Activated CD8-positive, alpha-beta memory T cell treated with anti-CD3 and anti-CD28 coated beads for 48 hours (primary cell): ENCODE measurements at regions not wholly inside any gene's neighbourhood (a gene's known extent, or its start where the extent isn't known, plus 50 kb on each side); places are given as distances from the start of the nearest gene placed in this dataset.
"Not testable (repeated sequence)": the region's sequence is repeated elsewhere in the genome, so short reads cannot be mapped to it uniquely, and the experiment has no call there.

Experiments
- DNase-seq, 3 experiments: peaks; one replicate each; pipeline ENCODE4 v3.0.0-alpha.2; 2020; ENCODE audit warnings: low read depth in 2 of 3, low spot score in 2 of 3

GRCh38 chr17:77632619-77633018, 325.9 kb upstream of the TNRC6C start:
- no peak for DNase-seq

GRCh38 chr17:77634710-77635109, 323.8 kb upstream of the TNRC6C start:
- DNase-seq = no peak

DNA sequence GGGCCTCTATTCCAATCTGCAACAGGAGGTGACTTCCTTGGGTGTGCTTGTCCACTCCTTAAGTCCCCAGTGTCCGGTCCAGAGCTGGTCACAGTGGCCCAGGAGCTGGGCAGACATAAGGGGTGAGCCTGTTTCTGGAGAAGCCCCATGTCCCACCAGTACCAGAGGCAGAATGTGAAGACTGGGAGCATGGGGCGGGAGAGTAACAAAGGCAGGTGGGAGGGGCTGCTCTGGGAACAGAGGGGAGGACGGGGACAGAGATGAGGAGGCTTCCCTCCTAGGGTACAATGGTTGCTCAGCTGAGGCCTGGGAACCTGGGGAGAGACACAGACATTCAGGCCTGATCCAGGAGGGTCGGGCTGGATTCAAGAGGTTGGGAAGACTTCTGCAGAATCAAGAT, 323.3 kb upstream of the TNRC6C start:
- DNase-seq = no peak

DNA sequence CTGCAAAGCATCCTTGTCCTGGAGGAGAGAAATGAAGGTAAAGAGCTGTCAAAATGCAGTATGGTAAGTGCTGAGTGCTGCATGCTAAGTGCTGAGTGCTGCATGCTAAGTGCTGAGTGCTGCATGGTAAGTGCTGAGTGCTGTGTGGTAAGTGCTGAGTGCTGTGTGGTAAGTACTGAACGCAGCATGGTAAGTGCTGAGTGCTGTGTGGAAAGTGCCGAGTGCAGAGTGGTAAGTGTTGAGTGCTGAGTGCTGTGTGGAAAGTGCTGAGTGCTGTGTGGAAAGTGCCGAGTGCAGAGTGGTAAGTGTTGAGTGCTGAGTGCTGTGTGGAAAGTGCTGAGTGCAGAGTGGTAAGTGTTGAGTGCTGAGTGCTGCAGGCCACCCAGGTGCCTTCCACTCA, 322.7 kb upstream of the TNRC6C start:
- not testable (repeated sequence) for DNase-seq

DNA sequence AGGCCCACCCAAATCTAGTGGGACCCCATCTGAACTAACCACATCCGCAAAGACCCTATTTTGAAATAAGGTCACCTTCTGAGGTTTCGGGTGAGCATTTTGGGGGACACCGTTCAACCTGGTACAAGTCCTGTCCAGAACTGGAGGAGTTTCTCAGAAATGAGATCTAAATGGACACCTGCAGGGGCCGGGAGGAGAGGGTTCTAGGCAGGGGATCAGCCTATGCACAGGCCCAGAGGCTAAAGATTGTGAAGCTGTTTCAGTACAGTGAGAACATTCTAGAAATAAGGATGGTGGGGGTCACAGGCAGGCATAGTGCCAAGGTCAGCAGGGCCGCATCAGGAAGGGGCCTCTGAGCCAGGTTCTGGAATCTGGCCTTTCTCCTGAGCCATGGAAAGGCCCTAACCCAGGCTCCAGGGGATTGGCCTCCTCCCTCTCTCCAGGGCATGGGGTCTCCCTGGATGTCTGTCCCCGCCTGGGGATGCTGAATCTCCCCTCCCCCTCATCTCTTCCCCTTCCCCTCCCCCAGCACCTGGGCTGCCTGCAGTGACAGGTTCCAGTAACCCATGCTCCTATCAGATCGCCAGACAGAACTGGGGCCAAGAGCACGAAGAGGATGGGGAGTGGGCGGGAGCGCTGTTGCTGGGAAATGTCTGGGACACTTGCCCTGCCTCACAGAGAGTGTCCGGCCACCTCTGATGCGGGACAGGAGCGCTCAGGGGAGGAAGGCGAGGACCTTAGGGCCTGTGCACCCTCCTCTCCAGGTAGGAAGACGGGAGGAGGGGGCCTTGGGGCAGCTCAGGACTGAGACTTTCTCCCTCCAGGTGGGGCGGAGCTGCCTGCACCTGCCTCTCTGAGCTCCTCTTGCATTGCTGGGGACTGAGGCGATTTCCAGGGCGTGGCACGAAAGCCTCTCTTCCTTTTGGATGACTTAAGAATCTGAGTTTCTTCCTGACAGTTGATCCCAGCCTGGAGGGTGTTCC, 321.4 kb upstream of the TNRC6C start:
- no peak for DNase-seq

GRCh38 chr17:77637818-77638575, 320.5 kb upstream of the TNRC6C start:
- DNase-seq = no peak

- no peak for DNase-seq
Observed at GRCh38 chr17:77640252-77640651, 318.3 kb upstream of the TNRC6C start.

DNA sequence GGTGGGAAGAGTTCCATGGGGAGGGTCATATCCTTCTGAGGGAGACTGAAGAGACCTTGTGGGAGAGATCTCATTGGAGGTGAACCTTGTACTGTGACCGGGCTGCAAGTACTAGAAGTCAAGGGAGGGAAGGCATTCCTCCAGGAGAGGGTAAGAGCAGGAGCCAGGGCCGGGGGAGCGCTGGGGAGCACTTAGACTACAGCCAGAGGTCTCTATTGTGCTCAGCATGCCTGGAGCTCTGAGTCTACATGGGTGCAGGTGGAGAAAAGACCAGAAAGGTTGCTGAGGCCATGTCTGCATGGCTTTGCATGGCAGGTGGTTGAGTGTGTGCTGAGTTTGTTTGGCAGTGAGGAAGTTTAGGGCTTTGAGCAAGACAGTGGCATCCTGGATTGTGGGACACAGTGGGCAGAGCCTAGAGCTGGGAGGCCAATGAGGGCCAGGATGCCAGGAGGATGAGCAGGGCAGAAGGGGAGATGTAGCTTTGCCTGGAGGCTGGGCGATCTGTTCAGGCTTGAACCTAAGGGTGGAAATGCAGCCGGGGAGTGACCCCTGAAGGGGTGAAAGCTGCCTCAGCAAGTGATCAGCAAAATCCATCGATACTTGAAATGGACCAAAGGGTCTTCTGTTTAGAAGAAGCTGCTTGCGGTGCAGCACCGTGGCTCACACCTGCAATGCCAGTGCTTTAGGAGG, 317.4 kb upstream of the TNRC6C start:
- DNase-seq = no peak

GRCh38 chr17:77641718-77642117, 316.8 kb upstream of the TNRC6C start:
- no peak for DNase-seq

GRCh38 chr17:77644181-77645071, 314.1 kb upstream of the TNRC6C start:
- no peak for DNase-seq

DNA sequence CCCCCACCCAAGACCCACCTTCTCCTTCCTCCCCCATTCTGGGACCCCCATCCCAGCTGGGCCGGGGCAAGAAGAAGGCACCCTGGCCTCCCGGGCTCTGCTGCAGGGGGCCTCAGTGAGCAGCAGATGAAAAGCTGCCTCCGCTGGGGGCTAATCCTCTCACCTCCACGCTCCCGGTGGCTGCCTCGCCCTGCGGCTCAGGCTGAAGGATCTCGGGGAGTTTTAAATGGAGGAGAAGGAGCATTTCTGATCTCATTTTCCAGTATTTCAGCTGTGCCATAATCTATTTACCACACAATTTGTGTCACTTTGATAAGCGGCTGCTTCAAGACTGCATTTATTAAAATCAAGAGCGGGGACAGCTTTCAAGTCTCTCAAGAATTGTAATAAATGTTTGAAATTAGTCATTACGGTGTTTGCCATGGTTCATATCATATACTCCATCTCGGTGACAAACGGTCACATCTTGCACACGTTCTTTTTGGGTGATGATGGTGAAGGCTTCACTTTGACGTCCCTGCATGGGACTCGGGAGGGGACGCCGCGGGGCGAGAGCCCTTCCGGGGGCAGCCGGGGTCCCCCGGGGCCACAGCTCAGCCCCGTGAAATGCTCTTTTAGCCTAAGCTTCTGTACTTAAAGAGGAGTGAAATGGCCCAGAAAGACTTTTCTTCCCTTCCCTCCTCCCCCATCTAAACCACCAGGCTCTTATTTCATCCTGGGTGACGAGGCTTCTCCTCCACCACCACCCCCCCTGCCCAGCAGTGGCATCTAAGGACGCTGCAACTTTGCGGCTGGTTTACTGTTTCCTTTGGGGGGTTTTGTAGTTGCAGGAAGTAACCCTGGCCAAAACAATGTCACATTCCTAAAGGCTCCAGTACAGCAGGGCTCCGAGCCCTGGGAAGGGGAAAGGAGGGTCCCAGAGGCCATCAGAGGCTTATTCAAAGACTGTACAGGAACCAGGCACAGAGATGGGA, 313.1 kb upstream of the TNRC6C start:
- peak; percentile 25 to 43 (median 41) for DNase-seq

DNA sequence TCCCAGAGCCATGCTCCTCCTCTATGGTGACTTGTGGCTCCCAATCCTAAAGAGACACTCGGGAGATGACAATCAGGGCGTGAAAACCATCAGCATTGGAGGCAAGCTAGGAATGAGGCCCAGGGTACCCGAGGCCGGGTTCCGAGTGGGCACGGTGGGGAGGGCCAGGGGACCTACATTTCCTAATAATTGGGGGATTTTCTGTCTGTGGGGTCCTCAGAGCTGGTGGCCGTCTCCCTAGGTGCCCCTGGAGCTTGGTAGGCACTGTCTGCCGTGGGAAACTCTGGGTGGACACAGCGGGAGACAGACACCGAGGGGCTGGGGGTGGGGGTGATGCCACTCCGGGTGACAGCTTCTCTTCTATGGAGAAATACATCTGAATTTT, 312.5 kb upstream of the TNRC6C start:
- no peak for DNase-seq

DNA sequence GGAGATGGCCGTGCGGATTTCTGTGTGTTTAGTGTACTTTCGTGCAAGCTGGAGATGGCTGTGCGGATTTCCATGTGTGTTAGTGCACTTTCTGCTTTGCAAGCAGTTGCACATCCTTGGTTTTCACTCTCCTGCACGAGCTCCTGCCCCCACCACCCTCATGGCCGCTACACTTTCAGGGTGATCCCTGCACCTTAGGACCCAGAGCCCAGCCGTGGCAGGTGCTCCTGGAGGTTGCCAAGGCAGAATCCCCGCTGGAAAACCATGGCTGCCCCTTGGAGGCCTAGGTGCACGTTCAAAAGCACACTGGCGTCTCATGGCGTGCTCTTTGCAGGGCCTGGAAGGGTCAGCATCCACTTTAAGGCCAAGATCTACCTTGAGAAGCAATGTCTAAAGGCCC, 311.0 kb upstream of the TNRC6C start:
- no peak for DNase-seq

GRCh38 chr17:77649717-77650211, 308.7 kb upstream of the TNRC6C start:
- no peak for DNase-seq

DNA sequence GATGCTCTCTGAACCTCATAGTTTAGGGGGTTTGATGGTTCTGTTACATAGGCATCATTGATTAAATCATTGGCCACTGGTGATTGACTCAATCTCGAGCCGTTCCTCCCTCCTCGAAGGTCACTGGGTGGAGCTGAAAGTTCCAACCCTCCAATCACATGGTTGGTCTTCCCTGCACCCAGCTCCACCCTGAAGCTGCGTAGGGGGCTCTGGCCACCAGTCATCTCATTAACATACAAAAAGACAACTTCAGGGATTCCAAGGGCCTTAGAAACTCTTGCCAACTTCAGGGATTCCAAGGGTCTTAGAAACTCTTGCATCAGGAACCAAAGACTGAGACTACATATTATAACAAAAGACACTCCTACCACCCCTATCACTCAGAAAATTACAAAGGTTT, 306.5 kb upstream of the TNRC6C start:
- DNase-seq = no peak

DNA sequence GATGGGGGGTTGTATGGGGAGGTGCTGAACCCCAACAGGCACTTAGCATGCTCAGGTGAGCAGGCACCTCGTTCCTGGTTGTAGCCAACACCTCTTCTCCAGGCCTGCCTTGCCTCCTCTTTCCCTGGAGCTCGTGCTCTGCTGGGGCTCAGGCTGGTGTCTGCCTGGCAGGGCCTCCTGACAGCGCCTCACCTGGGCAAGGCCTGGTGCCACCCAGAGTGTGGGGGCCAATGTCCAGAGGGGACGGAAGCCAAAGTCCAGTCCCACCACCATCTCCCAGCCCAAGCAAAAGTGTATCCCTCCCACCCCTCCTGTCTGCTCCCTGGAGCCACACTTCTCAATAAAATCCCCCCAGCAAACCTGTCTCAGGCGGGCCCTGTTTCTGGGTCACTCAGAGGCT, 304.2 kb upstream of the TNRC6C start:
- no peak for DNase-seq

DNA sequence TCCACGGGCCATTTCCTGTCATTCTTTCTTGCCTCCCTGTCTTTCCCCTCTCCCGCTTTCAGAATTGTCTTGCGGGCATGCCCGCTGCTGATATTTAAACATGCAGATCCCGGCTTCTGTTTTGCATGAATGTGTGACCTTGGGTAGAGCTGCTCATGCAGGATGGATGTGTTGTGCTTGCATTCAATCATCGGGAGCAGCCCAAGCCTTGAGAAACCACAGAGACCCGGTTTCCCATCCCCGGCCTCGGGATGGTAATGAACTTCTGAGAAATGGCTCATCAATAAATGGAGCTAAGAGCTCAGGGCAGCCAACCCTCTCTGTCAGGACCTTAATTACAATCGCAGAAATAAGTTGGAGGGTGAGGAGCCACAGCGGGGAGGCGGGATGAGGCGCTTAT, 303.7 kb upstream of the TNRC6C start:
- no peak for DNase-seq

DNA sequence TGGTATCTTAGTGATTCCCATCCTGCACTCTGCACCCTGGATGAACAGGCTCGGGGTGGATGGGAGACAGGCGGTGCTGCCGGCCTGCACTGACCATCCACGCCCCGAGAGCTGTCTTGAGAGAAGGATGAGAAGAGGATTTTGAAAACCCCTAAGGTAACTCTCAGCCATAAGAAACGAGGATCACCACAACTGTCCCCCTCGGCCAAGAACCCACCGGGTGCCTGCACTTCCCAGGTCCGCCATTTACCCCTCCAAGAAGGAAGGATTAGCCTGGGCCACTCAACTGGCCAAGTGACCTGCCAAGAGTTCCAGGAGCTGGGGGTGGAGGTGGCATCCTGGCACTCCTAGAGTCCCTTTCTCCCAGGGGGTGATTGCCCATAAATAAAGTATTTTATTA, 302.4 kb upstream of the TNRC6C start:
- DNase-seq = no peak

DNA sequence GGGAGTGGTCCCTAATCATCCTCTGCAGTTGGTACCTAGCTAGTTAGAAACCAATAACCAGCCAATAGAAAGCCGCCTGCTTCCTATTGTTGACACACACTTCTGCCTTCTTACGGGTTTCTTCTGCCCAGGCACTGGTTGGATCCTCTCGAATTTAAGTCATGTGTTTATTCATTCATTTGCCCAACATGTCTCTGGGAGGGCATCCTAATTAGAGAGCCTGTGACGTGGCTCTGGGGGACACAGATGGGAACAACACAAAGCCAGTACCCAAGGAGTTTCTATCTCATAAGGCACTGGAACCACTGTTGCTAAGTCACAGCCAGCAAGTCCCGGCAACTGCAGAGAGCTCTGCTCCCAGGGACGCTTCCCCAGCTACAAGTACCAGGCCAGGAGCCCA, 300.7 kb upstream of the TNRC6C start:
- no peak for DNase-seq
